H9 (cell line): ENCODE measurements at regions not wholly inside any gene's neighbourhood (a gene's known extent, or its start where the extent isn't known, plus 50 kb on each side); places are given as distances from the start of the nearest gene placed in this dataset.

ENCODE experiments used
- DNase-seq: peaks from one replicate; pipeline ENCODE4 v3.0.0-alpha.2; 2017
- H2AFZ ChIP-seq: one replicate; pipeline ENCODE4 v1.6.1; 2013; ENCODE audit warnings: mild to moderate bottlenecking, low read length, control low read depth, moderate library complexity
- H2AK5ac ChIP-seq: 2 replicates; pipeline ENCODE4 v1.6.1; 2013; ENCODE audit warnings: low read length, control low read depth, mixed read lengths; ENCODE audit not compliant: insufficient read length
- H2BK120ac ChIP-seq: one replicate; pipeline ENCODE4 v1.6.1; 2013; ENCODE audit warnings: low read depth, mild to moderate bottlenecking, low read length, control low read depth, inconsistent platforms; ENCODE audit not compliant: poor library complexity, severe bottlenecking
- H2BK12ac ChIP-seq: 2 replicates; pipeline ENCODE4 v1.6.1; 2013; ENCODE audit warnings: low read length, control low read depth, mixed read lengths, low read depth; ENCODE audit not compliant: insufficient read length
- H2BK15ac ChIP-seq: 2 replicates; pipeline ENCODE4 v1.6.1; 2013; ENCODE audit warnings: low read depth, low read length, control low read depth
- H2BK20ac ChIP-seq: one replicate; pipeline ENCODE4 v1.6.1; 2013; ENCODE audit warnings: low read depth, mild to moderate bottlenecking, low read length, control low read depth, inconsistent platforms; ENCODE audit not compliant: poor library complexity, severe bottlenecking
- H2BK5ac ChIP-seq: 2 replicates; pipeline ENCODE4 v1.6.1; 2013; ENCODE audit warnings: low read length, control low read depth, mixed read lengths; ENCODE audit not compliant: insufficient read length
- H3K14ac ChIP-seq: 2 replicates; pipeline ENCODE4 v1.6.1; 2013; ENCODE audit warnings: low read length, control low read depth; ENCODE audit not compliant: insufficient read depth
- H3K18ac ChIP-seq: 2 replicates; pipeline ENCODE4 v1.6.1; 2013; ENCODE audit warnings: low read depth, mild to moderate bottlenecking, mixed read lengths, low read length, control low read depth; ENCODE audit not compliant: insufficient read length
- H3K23ac ChIP-seq: 2 replicates; pipeline ENCODE4 v1.6.1; 2013; ENCODE audit warnings: low read length, control low read depth, mixed read lengths, low read depth; ENCODE audit not compliant: insufficient read length
- H3K23me2 ChIP-seq: 2 replicates; pipeline ENCODE4 v1.6.1; 2013; ENCODE audit warnings: low read depth, mild to moderate bottlenecking, mixed read lengths, low read length, control low read depth; ENCODE audit not compliant: insufficient read length, poor library complexity, severe bottlenecking
- H3K27ac ChIP-seq: 2 replicates; pipeline ENCODE4 v1.5.1; 2013; ENCODE audit warnings: low read length, control low read depth, mixed read lengths, low read depth; ENCODE audit not compliant: insufficient read length
- H3K27me3 ChIP-seq: 2 replicates; pipeline ENCODE4 v1.6.1; 2013; ENCODE audit warnings: low read length, control low read depth, inconsistent platforms; ENCODE audit not compliant: insufficient read depth
- H3K4ac ChIP-seq: 2 replicates; pipeline ENCODE4 v1.6.1; 2013; ENCODE audit warnings: low read depth, mild to moderate bottlenecking, control low read depth, inconsistent platforms, low read length, moderate library complexity
- H3K4me1 ChIP-seq: 2 replicates; pipeline ENCODE4 v1.6.1; 2013; ENCODE audit warnings: low read length, control low read depth, inconsistent platforms; ENCODE audit not compliant: insufficient read depth
- H3K4me2 ChIP-seq: 2 replicates; pipeline ENCODE4 v1.6.1; 2013; ENCODE audit warnings: low read length, control low read depth, mixed read lengths; ENCODE audit not compliant: insufficient read length, insufficient read depth
- H3K56ac ChIP-seq: 2 replicates; pipeline ENCODE4 v1.6.1; 2013; ENCODE audit warnings: low read depth, mild to moderate bottlenecking, mixed read lengths, low read length, control low read depth; ENCODE audit not compliant: insufficient read length
- H3K79me1 ChIP-seq: 2 replicates; pipeline ENCODE4 v1.6.1; 2013; ENCODE audit warnings: low read depth, mild to moderate bottlenecking, moderate library complexity, low read length, control low read depth, inconsistent platforms; ENCODE audit not compliant: insufficient read depth, poor library complexity, severe bottlenecking
- H3K79me2 ChIP-seq: 2 replicates; pipeline ENCODE4 v1.6.1; 2013; ENCODE audit warnings: low read length, control low read depth, inconsistent platforms; ENCODE audit not compliant: insufficient read depth
- H3K9ac ChIP-seq: 2 replicates; pipeline ENCODE4 v1.6.1; 2013; ENCODE audit warnings: low read length, control low read depth, mixed read lengths; ENCODE audit not compliant: insufficient read length; ENCODE audit errors: extremely low read depth
- H3K9me3 ChIP-seq: one replicate; pipeline ENCODE4 v1.6.1; 2013; ENCODE audit warnings: low read depth, low read length, inconsistent platforms; ENCODE audit not compliant: control insufficient read depth
- H3T11ph ChIP-seq: one replicate; pipeline ENCODE4 v1.6.1; 2013; ENCODE audit warnings: mild to moderate bottlenecking, low read length, control low read depth, inconsistent platforms
- H4K20me1 ChIP-seq: one replicate; pipeline ENCODE4 v1.6.1; 2013; ENCODE audit not compliant: control insufficient read depth, insufficient read length, insufficient read depth
- H4K5ac ChIP-seq: 2 replicates; pipeline ENCODE4 v1.6.1; 2013; ENCODE audit warnings: low read depth, mild to moderate bottlenecking, mixed read lengths, low read length, control low read depth; ENCODE audit not compliant: insufficient read length
- H4K8ac ChIP-seq: replicated peaks from 2 replicates; pipeline ENCODE4 v1.6.1; 2013; ENCODE audit warnings: low read length, control low read depth, mixed read lengths, low read depth; ENCODE audit not compliant: insufficient read length
- H4K91ac ChIP-seq: 2 replicates; pipeline ENCODE4 v1.6.1; 2013; ENCODE audit warnings: low read depth, mild to moderate bottlenecking, moderate library complexity, mixed read lengths, low read length, control low read depth; ENCODE audit not compliant: insufficient read length
- H3K27ac Mint-ChIP-seq, 3 experiments: 2 replicates in 2 of 3; 3 replicates in 1 of 3; pipeline ENCODE4 v1.8.0; 2020 to 2021; ENCODE audit warnings: mixed read lengths in 3 of 3, mild to moderate bottlenecking in 1 of 3, moderate library complexity in 1 of 3
- H3K27me3 Mint-ChIP-seq: 2 replicates; pipeline ENCODE4 v1.8.0; 2021; ENCODE audit warnings: low read depth, mild to moderate bottlenecking, moderate library complexity, mixed read lengths
- H3K36me3 Mint-ChIP-seq, 3 experiments: 2 replicates in 2 of 3; 3 replicates in 1 of 3; pipeline ENCODE4 v1.8.0; 2020 to 2021; ENCODE audit warnings: low read depth in 3 of 3, mixed read lengths in 3 of 3; ENCODE audit not compliant: insufficient read depth in 1 of 3
- H3K4me1 Mint-ChIP-seq, 2 experiments: 2 replicates each; pipeline ENCODE4 v1.8.0; 2020; ENCODE audit warnings: mixed read lengths in 2 of 2
- H3K4me3 Mint-ChIP-seq, 2 experiments: 2 replicates in 1 of 2; 3 replicates in 1 of 2; pipeline ENCODE4 v1.8.0; 2020 to 2021; ENCODE audit warnings: mild to moderate bottlenecking in 2 of 2, mixed read lengths in 2 of 2, moderate library complexity in 1 of 2
- H3K9me3 Mint-ChIP-seq, 2 experiments: 2 replicates in 1 of 2; 3 replicates in 1 of 2; pipeline ENCODE4 v1.8.0; 2020; ENCODE audit warnings: mild to moderate bottlenecking in 2 of 2, mixed read lengths in 2 of 2, moderate library complexity in 1 of 2
- CTCF ChIP-seq: fragments of 200-600 bp; sonication (generic); conservative IDR thresholded peaks from 3 replicates; pipeline ENCODE4 v1.8.0; 2021; ENCODE audit warnings: antibody characterized with exemption, mild to moderate bottlenecking
- WGBS: extraction: QIAGEN DNeasy Blood & Tissue Kit; methylation state at CpG from one replicate; pipeline ENCODE4 v1.1.7; 2013; ENCODE audit warnings: missing lambda C conversion rate, low lambda C conversion rate, mixed read lengths; ENCODE audit not compliant: insufficient read length; ENCODE audit errors: extremely low coverage; 5-methylcytosine and 5-hydroxymethylcytosine counted together

DNA sequence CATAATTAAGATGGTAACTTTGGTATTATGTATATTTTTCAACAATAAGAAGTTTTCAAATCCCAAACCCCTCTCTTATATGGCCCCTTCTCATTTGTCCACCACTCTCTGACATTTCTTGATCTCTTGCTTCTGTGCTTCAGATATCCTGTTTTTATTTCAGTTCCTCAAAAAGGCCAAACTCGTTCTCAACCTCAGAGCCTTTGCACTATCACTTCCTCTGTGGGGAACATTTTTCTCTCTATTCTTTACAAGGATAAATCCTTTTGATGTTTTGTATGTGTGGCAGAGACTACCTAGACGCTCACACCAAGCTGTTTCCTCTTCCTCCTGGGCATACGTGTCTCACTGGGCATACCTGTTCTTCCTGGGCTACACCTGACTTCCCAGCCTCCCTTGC lies 54.2 kb upstream of the FRMD4A start:
- H3K14ac ChIP-seq: no peak overlapping the region
- H3K9ac ChIP-seq: no peak overlapping the region
- H3K4me2 ChIP-seq: no peak overlapping the region
- H2BK5ac ChIP-seq: no peak overlapping the region
- no CpG with 5 or more reads among the region's 3 CpGs for WGBS
- no peak for DNase-seq
- Mint-ChIP-seq H3K27ac (no peak overlapping the region), H3K4me1 (peaks cover 2 to 3% of the 10 kb centered on the region in 2 experiments), H3K27me3 (peaks cover 2% of the 10 kb centered on the region; the same call in 1 of the 2 replicates), H3K4me3 (no peak overlapping the region), H3K36me3 (no peaks in the 10 kb centered on the region), H3K9me3 (no peaks in the 10 kb centered on the region)
- no peaks in the 10 kb centered on the region for H4K20me1 ChIP-seq
- no peak overlapping the region for H3K23ac ChIP-seq
- no peaks in the 10 kb centered on the region for H3K27me3 ChIP-seq
- no peaks in the 10 kb centered on the region for H3K23me2 ChIP-seq
- H2AFZ ChIP-seq: no peak overlapping the region
- TF ChIP-seq CTCF: no peak
- no peak overlapping the region for H4K91ac ChIP-seq
- H3K79me2 ChIP-seq: no peaks in the 10 kb centered on the region
- H4K8ac ChIP-seq: no peak overlapping the region
- no peak overlapping the region for H2BK12ac ChIP-seq
- no peaks in the 10 kb centered on the region for H3K9me3 ChIP-seq
- no peaks in the 10 kb centered on the region for H3K79me1 ChIP-seq
- H4K5ac ChIP-seq: no peak overlapping the region
- no peak overlapping the region for H2AK5ac ChIP-seq
- no peak overlapping the region for H3K56ac ChIP-seq
- no peak overlapping the region for H3K18ac ChIP-seq
- no peaks in the 10 kb centered on the region for H3K4me1 ChIP-seq
- H3T11ph ChIP-seq: no peak overlapping the region
- no peak overlapping the region for H3K27ac ChIP-seq
- H3K4ac ChIP-seq: no peak overlapping the region
- H2BK20ac ChIP-seq: no peak overlapping the region
- no peak overlapping the region for H2BK15ac ChIP-seq
- H2BK120ac ChIP-seq: no peak overlapping the region
